SHP77 (cell line): ENCODE measurements at regions not wholly inside any gene's neighbourhood (a gene's known extent, or its start where the extent isn't known, plus 50 kb on each side); places are given as distances from the start of the nearest gene placed in this dataset.
A peak's percentile ranks its signal among the peaks of the same experiment; 100 is the strongest.

ENCODE experiments used
- DNase-seq, 2 experiments: peaks; one replicate each; lab custom pipeline; 2025; lab: John Stamatoyannopoulos, UW

GRCh38 chrX:97666890-97667289, 783.2 kb downstream of the RPA4 start:
- DNase-seq: no peak

- no peak for DNase-seq
Measured at GRCh38 chrX:97668126-97668525, 784.4 kb downstream of the RPA4 start.

GRCh38 chrX:97672138-97672537, 788.4 kb downstream of the RPA4 start:
- no peak for DNase-seq

GRCh38 chrX:97672608-97673007, 788.9 kb downstream of the RPA4 start:
- DNase-seq: no peak

- no peak for DNase-seq
Measured at GRCh38 chrX:97673135-97673534, 789.4 kb downstream of the RPA4 start.

GRCh38 chrX:97682991-97683840, 799.5 kb downstream of the RPA4 start:
- DNase-seq: no peak

- peak in 1 of 2 experiments; percentile 0 for DNase-seq
Measured at GRCh38 chrX:97685753-97686152, 802.0 kb downstream of the RPA4 start.

- DNase-seq: no peak
Measured at GRCh38 chrX:97691901-97692455, 808.3 kb downstream of the RPA4 start.

GRCh38 chrX:97692575-97692974, 808.9 kb downstream of the RPA4 start:
- no peak for DNase-seq

- no peak for DNase-seq
Measured at GRCh38 chrX:97700547-97700946, 816.8 kb downstream of the RPA4 start.

- no peak for DNase-seq
Measured at GRCh38 chrX:97704474-97704873, 820.8 kb downstream of the RPA4 start.

GRCh38 chrX:97704881-97705280, 821.2 kb downstream of the RPA4 start:
- no peak for DNase-seq

GRCh38 chrX:97705936-97706335, 822.2 kb downstream of the RPA4 start:
- DNase-seq: no peak

- no peak for DNase-seq
Measured at GRCh38 chrX:97714072-97714471, 830.4 kb downstream of the RPA4 start.

- DNase-seq: no peak
Measured at GRCh38 chrX:97728215-97728614, 844.5 kb downstream of the RPA4 start.

GRCh38 chrX:97740044-97740443, 856.3 kb downstream of the RPA4 start:
- DNase-seq: no peak

GRCh38 chrX:97740886-97741285, 857.2 kb downstream of the RPA4 start:
- DNase-seq: no peak

GRCh38 chrX:97743014-97743413, 859.3 kb downstream of the RPA4 start:
- DNase-seq: no peak

GRCh38 chrX:97747346-97747745, 863.6 kb downstream of the RPA4 start:
- DNase-seq: no peak

GRCh38 chrX:97751016-97751415, 867.3 kb downstream of the RPA4 start:
- DNase-seq: no peak

- no peak for DNase-seq
Measured at GRCh38 chrX:97751735-97752134, 868.0 kb downstream of the RPA4 start.

GRCh38 chrX:97756879-97757278, 873.2 kb downstream of the RPA4 start:
- DNase-seq: no peak

GRCh38 chrX:97763391-97763790, 879.7 kb downstream of the RPA4 start:
- no peak for DNase-seq

GRCh38 chrX:97763981-97764380, 880.3 kb downstream of the RPA4 start:
- no peak for DNase-seq
